H1 (cell line): ENCODE measurements at regions not wholly inside any gene's neighbourhood (a gene's known extent, or its start where the extent isn't known, plus 50 kb on each side); places are given as distances from the start of the nearest gene placed in this dataset.

Experiments used
- CTCF ChIA-PET: fragments of 300-600 bp; sonication (Branson Sonifier 250); formaldehyde crosslinking; loops from one replicate; lab custom pipeline; 2021; ENCODE audit not compliant: partially characterized antibody; lab: Charles Lee
- POLR2A ChIA-PET: fragments of 300-600 bp; sonication (Branson Sonifier 250); formaldehyde crosslinking; loops from one replicate; lab custom pipeline; 2021; ENCODE audit warnings: inconsistent platforms; ENCODE audit not compliant: partially characterized antibody; lab: Charles Lee
- DNase-seq, 2 experiments: peaks; one replicate each; pipeline versions ENCODE4 v3.0.0 to v3.0.0-alpha.2; 2010 to 2022; ENCODE audit warnings: low spot score in 2 of 2, low read depth in 1 of 2, mixed read lengths in 1 of 2
- FAIRE-seq: peaks from 2 replicates; lab custom pipeline; 2011; peaks lifted over from hg19 to GRCh38; lab: Jason Lieb, UNC
- H2AFZ ChIP-seq: 2 replicates; pipeline ENCODE4 v1.8.1; 2012; ENCODE audit warnings: low read length, inconsistent platforms
- H2AK5ac ChIP-seq: 2 replicates; pipeline ENCODE4 v1.6.1; 2013; ENCODE audit warnings: low read depth, low read length
- H2BK120ac ChIP-seq: replicated peaks from 2 replicates; pipeline ENCODE3; 2013; ENCODE audit warnings: low read depth, low read length, inconsistent platforms
- H2BK12ac ChIP-seq: 2 replicates; pipeline ENCODE4 v1.6.1; 2013; ENCODE audit warnings: low read depth, low read length
- H2BK15ac ChIP-seq: 2 replicates; pipeline ENCODE4 v1.6.1; 2013; ENCODE audit warnings: low read length
- H2BK20ac ChIP-seq: 2 replicates; pipeline ENCODE4 v1.6.1; 2013; ENCODE audit warnings: low read length
- H2BK5ac ChIP-seq: 2 replicates; pipeline ENCODE4 v1.6.1; 2013; ENCODE audit warnings: low read depth, low read length
- H3K14ac ChIP-seq: 2 replicates; pipeline ENCODE4 v1.6.1; 2013; ENCODE audit warnings: inconsistent platforms; ENCODE audit not compliant: insufficient read length
- H3K18ac ChIP-seq: 2 replicates; pipeline ENCODE4 v1.6.1; 2013; ENCODE audit warnings: low read length; ENCODE audit errors: extremely low read depth
- H3K23ac ChIP-seq: 2 replicates; pipeline ENCODE4 v1.6.1; 2013; ENCODE audit warnings: inconsistent platforms; ENCODE audit not compliant: insufficient read length
- H3K23me2 ChIP-seq: 2 replicates; pipeline ENCODE4 v1.6.1; 2013; ENCODE audit warnings: low read depth, low read length
- H3K27ac ChIP-seq: 2 replicates; pipeline ENCODE4 v1.6.1; 2011; ENCODE audit warnings: low read depth, low read length, inconsistent platforms
- H3K27me3 ChIP-seq, 4 experiments: replicated peaks in 1 of 4; 1 replicate in 1 of 4; 2 replicates in 3 of 4; pipeline versions ENCODE4 v1.6.1 to v1.8.1; 2011 to 2013; ENCODE audit warnings: low read length in 3 of 4, mild to moderate bottlenecking in 3 of 4, inconsistent platforms in 2 of 4, mixed read lengths in 2 of 4, moderate library complexity in 1 of 4; ENCODE audit not compliant: control insufficient read depth in 3 of 4, insufficient read depth in 3 of 4; ENCODE audit errors: extremely low read depth in 1 of 4
- H3K36me3 ChIP-seq, 4 experiments: 2 replicates each; pipeline versions ENCODE4 v1.6.1 to v1.8.1; 2011 to 2013; ENCODE audit warnings: mild to moderate bottlenecking in 4 of 4, low read length in 3 of 4, moderate library complexity in 2 of 4, control low read depth in 1 of 4, inconsistent platforms in 1 of 4; ENCODE audit not compliant: insufficient read depth in 4 of 4, control insufficient read depth in 2 of 4
- H3K4ac ChIP-seq: replicated peaks from 2 replicates; pipeline ENCODE3; 2013; ENCODE audit warnings: low read length, low read depth, mixed read lengths, inconsistent platforms; ENCODE audit not compliant: insufficient read length
- H3K4me1 ChIP-seq, 4 experiments: replicated peaks in 1 of 4; 1 replicate in 1 of 4; 2 replicates in 3 of 4; pipeline versions ENCODE4 v1.6.1 to v1.8.1; 2011 to 2013; ENCODE audit warnings: low read length in 3 of 4, inconsistent platforms in 2 of 4, mixed read lengths in 1 of 4; ENCODE audit not compliant: insufficient read depth in 4 of 4, control insufficient read depth in 3 of 4
- H3K4me2 ChIP-seq, 2 experiments: 2 replicates each; pipeline versions ENCODE4 v1.6.1 to v1.8.1; 2011 to 2013; ENCODE audit warnings: low read depth in 2 of 2, low read length in 2 of 2, control low read depth in 1 of 2, inconsistent platforms in 1 of 2, mild to moderate bottlenecking in 1 of 2; ENCODE audit not compliant: insufficient read depth in 1 of 2
- H3K4me3 ChIP-seq, 4 experiments: fragments of 200-600, 300-600 bp in 1 of 4; sonication (generic), shearing (Covaris generic), sonication (Bioruptor Twin) in 1 of 4; 2 replicates each; pipeline versions ENCODE4 v1.5.1 to v1.8.1; 2011 to 2016; ENCODE audit warnings: low read length in 4 of 4, low read depth in 3 of 4, control low read depth in 2 of 4, inconsistent platforms in 2 of 4, mild to moderate bottlenecking in 2 of 4, mixed read lengths in 1 of 4, moderate library complexity in 1 of 4; ENCODE audit not compliant: insufficient read depth in 2 of 4; ENCODE audit errors: extremely low read depth in 1 of 4
- H3K56ac ChIP-seq: replicated peaks from 2 replicates; pipeline ENCODE3; 2013; ENCODE audit warnings: low read depth, mild to moderate bottlenecking, mixed read lengths, low read length, inconsistent platforms; ENCODE audit not compliant: insufficient read length
- H3K79me1 ChIP-seq: 2 replicates; pipeline ENCODE4 v1.6.1; 2013; ENCODE audit warnings: low read depth, low read length, control low read depth
- H3K79me2 ChIP-seq, 2 experiments: 2 replicates each; pipeline versions ENCODE4 v1.6.1 to v1.8.1; 2012 to 2013; ENCODE audit warnings: low read length in 2 of 2, mild to moderate bottlenecking in 2 of 2, inconsistent platforms in 1 of 2; ENCODE audit not compliant: insufficient read depth in 2 of 2, control insufficient read depth in 1 of 2
- H3K9ac ChIP-seq, 4 experiments: replicated peaks in 1 of 4; 1 replicate in 1 of 4; 2 replicates in 3 of 4; pipeline versions ENCODE4 v1.6.1 to v1.8.1; 2011 to 2013; ENCODE audit warnings: low read depth in 3 of 4, low read length in 3 of 4, control low read depth in 2 of 4, mild to moderate bottlenecking in 2 of 4, moderate library complexity in 2 of 4, inconsistent platforms in 1 of 4; ENCODE audit errors: extremely low read depth in 1 of 4
- H3K9me3 ChIP-seq, 2 experiments: 2 replicates each; pipeline versions ENCODE4 v1.6.1 to v1.8.1; 2012 to 2013; ENCODE audit warnings: mild to moderate bottlenecking in 2 of 2, moderate library complexity in 2 of 2, control low read depth in 1 of 2, inconsistent platforms in 1 of 2, low read depth in 1 of 2, low read length in 1 of 2, mixed read lengths in 1 of 2; ENCODE audit not compliant: insufficient read depth in 2 of 2
- H4K20me1 ChIP-seq, 2 experiments: replicated peaks in 1 of 2; 2 replicates each; pipeline versions ENCODE3 to v1.8.1; 2011 to 2013; ENCODE audit warnings: inconsistent platforms in 2 of 2, low read length in 2 of 2, mild to moderate bottlenecking in 1 of 2; ENCODE audit not compliant: insufficient read depth in 2 of 2, control insufficient read depth in 1 of 2
- H4K5ac ChIP-seq: 2 replicates; pipeline ENCODE4 v1.6.1; 2013; ENCODE audit warnings: low read length, low read depth, mixed read lengths, inconsistent platforms; ENCODE audit not compliant: insufficient read length
- H4K8ac ChIP-seq: 2 replicates; pipeline ENCODE4 v1.8.0; 2013; ENCODE audit warnings: mild to moderate bottlenecking, moderate library complexity, low read length, inconsistent platforms; ENCODE audit not compliant: insufficient read depth; ENCODE audit errors: extremely low read depth
- H4K91ac ChIP-seq: replicated peaks from 2 replicates; pipeline ENCODE3; 2013; ENCODE audit warnings: low read length, mixed read lengths, inconsistent platforms; ENCODE audit not compliant: insufficient read length
- CTBP2 ChIP-seq: IDR thresholded peaks from 2 replicates; pipeline ENCODE4 v1.7.0; 2011; ENCODE audit warnings: borderline replicate concordance, mild to moderate bottlenecking, moderate library complexity, mixed read lengths, low read length; ENCODE audit not compliant: insufficient read depth, insufficient read length
- JUND ChIP-seq: IDR thresholded peaks from 2 replicates; pipeline ENCODE4 v1.6.1; 2011; ENCODE audit warnings: mild to moderate bottlenecking, improper control_type of control experiment, low read length
- PHF8 ChIP-seq: fragments of 200-600 bp; sonication (generic); conservative IDR thresholded peaks from 2 replicates; pipeline ENCODE4 v1.7.1; 2012; ENCODE audit warnings: low read depth, mild to moderate bottlenecking, inconsistent platforms, low read length, moderate library complexity
- RXRA ChIP-seq: IDR thresholded peaks from 2 replicates; pipeline ENCODE4 v1.6.1; 2011; ENCODE audit warnings: low read depth, mild to moderate bottlenecking, low read length, moderate library complexity; ENCODE audit not compliant: insufficient read depth
- SIX5 ChIP-seq: IDR thresholded peaks from 2 replicates; pipeline ENCODE4 v1.6.1; 2011; ENCODE audit warnings: mild to moderate bottlenecking, low read depth, low read length
- SP4 ChIP-seq: IDR thresholded peaks from 2 replicates; pipeline ENCODE4 v1.6.1; 2012; ENCODE audit warnings: low read length, inconsistent platforms
- SUZ12 ChIP-seq: fragments of 200-600 bp; sonication (generic); IDR thresholded peaks from 2 replicates; pipeline ENCODE4 v1.6.1; 2012; ENCODE audit warnings: mild to moderate bottlenecking, inconsistent platforms, low read length, moderate library complexity, mixed read lengths
- WGBS, 2 experiments: shearing (Covaris generic) in 1 of 2; methylation state at CpG; one replicate each; pipeline versions ENCODE4 v1.1.6 to v1.1.7; 2013 to 2015; ENCODE audit warnings: low lambda C conversion rate in 2 of 2, mixed read lengths in 2 of 2, inconsistent platforms in 1 of 2, low coverage in 1 of 2, missing lambda C conversion rate in 1 of 2; ENCODE audit not compliant: insufficient replicate concordance in 2 of 2, insufficient coverage in 1 of 2, insufficient read length in 1 of 2; ENCODE audit errors: extremely low coverage in 1 of 2, missing lambda C conversion rate in 1 of 2; 5-methylcytosine and 5-hydroxymethylcytosine counted together

- Histone ChIP-seq H3K27ac (no peak overlapping the region), H3K79me2 (no peaks in the 10 kb centered on the region), H3K4me3 (no peak overlapping the region), H4K91ac (no peak overlapping the region), H3K4me1 (no peaks in the 10 kb centered on the region), H2BK5ac (no peak overlapping the region), H3K9ac (no peak overlapping the region), H3K18ac (no peak overlapping the region), H3K27me3 (no peaks in the 10 kb centered on the region), H2BK12ac (no peak overlapping the region), H2BK20ac (no peak overlapping the region), H2BK15ac (no peak overlapping the region), H3K79me1 (no peaks in the 10 kb centered on the region), H3K9me3 (no peaks in the 10 kb centered on the region), H3K4ac (no peak overlapping the region), H2AK5ac (no peak overlapping the region), H2BK120ac (no peak overlapping the region)
- DNase-seq (no peak), FAIRE-seq (no peak)
- POLR2A ChIA-PET = no interaction called here
- TF ChIP-seq CTBP2 (no peak), RXRA (no peak), SIX5 (no peak), SUZ12 (no peak), PHF8 (no peak), SP4 (no peak), JUND (no peak)
- TF ChIP-seq, all 59 proteins: peak for 0
- no peak overlapping the region for H3K4me2 ChIP-seq
- H3K23ac ChIP-seq = no peak overlapping the region
- H3K36me3 ChIP-seq = no peaks in the 10 kb centered on the region
- CTCF ChIA-PET = interaction anchor here (1.7 kb wide), 1 partner anchor 59 kb away, joined by 4 read pairs; no protein-coding TSS in a partner anchor
- H3K56ac ChIP-seq = no peak overlapping the region
- no peaks in the 10 kb centered on the region for H4K20me1 ChIP-seq
- H4K5ac ChIP-seq = no peak overlapping the region
- H2AFZ ChIP-seq = no peak overlapping the region
- no peak overlapping the region for H4K8ac ChIP-seq
- H3K23me2 ChIP-seq = peaks cover 2% of the 10 kb centered on the region; the same call in 1 of the 2 replicates
- H3K14ac ChIP-seq = no peak overlapping the region
- WGBS, 2 experiments = 80% methylated on average over 6 of the region's 6 CpGs; no CpG with 5 or more reads in 1 of the 2 experiments
Measured at GRCh38 chr5:67516948-67517565, 320.5 kb upstream of the CD180 start.
